ENCODE measurements at regions not wholly inside any gene's neighbourhood (a gene's known extent, or its start where the extent isn't known, plus 50 kb on each side); places are given as distances from the start of the nearest gene placed in this dataset.

DNA sequence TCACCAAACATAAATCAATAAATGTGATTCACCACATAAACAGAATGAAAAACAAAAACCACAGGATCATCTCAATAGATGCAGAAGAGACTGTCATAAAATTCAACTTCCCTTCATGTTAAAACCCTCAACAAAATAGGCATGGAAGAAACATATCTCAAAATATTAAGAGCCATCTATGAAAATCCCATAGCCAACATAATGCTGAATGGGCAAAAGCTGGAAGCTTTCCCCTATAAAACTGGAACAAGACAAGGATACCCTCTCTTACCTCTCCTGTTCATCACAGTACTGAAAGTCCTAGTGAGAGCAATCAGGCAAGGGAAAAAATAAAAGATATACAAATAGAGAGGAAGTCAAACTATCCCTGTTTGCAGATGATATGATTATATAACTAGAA lies 806.1 kb upstream of the MIR17HG start:
- intact Hi-C loops (cut with DNase I): no loop called here
- Histone ChIP-seq H3K9me3 (no peaks in the 10 kb centered on the region), H3K36me3 (no peaks in the 10 kb centered on the region), H3K27me3 (no peaks in the 10 kb centered on the region), H3K4me1 (no peaks in the 10 kb centered on the region), H3K4me3 (no peak overlapping the region), H3K27ac (no peak overlapping the region)
- no peak for DNase-seq (ENCODE audit: extremely low spot score in 2 of 2)
- TF ChIP-seq POLR2A (IDR thresholded peaks at IDR 0.05): no peak
- TF ChIP-seq, protein P1, sequence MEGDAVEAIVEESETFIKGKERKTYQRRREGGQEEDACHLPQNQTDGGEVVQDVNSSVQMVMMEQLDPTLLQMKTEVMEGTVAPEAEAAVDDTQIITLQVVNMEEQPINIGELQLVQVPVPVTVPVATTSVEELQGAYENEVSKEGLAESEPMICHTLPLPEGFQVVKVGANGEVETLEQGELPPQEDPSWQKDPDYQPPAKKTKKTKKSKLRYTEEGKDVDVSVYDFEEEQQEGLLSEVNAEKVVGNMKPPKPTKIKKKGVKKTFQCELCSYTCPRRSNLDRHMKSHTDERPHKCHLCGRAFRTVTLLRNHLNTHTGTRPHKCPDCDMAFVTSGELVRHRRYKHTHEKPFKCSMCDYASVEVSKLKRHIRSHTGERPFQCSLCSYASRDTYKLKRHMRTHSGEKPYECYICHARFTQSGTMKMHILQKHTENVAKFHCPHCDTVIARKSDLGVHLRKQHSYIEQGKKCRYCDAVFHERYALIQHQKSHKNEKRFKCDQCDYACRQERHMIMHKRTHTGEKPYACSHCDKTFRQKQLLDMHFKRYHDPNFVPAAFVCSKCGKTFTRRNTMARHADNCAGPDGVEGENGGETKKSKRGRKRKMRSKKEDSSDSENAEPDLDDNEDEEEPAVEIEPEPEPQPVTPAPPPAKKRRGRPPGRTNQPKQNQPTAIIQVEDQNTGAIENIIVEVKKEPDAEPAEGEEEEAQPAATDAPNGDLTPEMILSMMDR (IDR thresholded peaks at IDR 0.05): no peak
- TF ChIP-seq POLR2AphosphoS5 (IDR thresholded peaks at IDR 0.05; ENCODE audit: insufficient read depth in 1 of 2, low read depth in 1 of 2): no peak

DNA sequence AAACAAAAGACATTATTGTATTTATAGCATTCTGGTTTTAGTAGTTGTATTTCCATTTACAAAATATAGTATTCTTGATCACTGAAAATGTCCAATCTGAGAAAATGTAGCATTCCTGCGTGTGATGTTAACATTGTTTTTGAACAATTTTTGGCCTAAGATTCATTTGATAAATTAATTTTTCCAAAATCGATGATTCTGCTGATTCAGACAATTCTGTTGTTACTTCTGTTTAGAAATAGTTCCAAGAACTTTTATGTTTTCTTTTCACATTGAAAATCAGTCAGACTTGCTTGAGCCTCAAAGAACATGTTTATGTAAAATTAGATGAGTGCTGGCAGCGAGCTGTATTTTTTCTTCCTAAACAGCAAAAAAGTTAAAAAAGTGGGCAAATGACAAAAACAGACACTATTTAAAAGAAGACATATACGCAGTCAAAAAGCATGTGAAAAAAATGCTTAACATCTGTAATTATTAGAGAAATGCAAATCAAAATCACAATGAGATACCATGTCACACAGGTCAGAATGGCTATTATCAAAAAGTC lies 804.5 kb upstream of the MIR17HG start:
- intact Hi-C loops (cut with DNase I): no loop called here
- Histone ChIP-seq H3K9me3 (no peaks in the 10 kb centered on the region), H3K27me3 (no peaks in the 10 kb centered on the region), H3K36me3 (no peaks in the 10 kb centered on the region), H3K4me1 (no peaks in the 10 kb centered on the region), H3K4me3 (no peak overlapping the region), H3K27ac (no peak overlapping the region)
- TF ChIP-seq, protein P1 (IDR thresholded peaks at IDR 0.05): no peak
- TF ChIP-seq POLR2AphosphoS5 (IDR thresholded peaks at IDR 0.05; ENCODE audit: insufficient read depth in 1 of 2, low read depth in 1 of 2): no peak
- no peak for DNase-seq (ENCODE audit: extremely low spot score in 2 of 2)

DNA sequence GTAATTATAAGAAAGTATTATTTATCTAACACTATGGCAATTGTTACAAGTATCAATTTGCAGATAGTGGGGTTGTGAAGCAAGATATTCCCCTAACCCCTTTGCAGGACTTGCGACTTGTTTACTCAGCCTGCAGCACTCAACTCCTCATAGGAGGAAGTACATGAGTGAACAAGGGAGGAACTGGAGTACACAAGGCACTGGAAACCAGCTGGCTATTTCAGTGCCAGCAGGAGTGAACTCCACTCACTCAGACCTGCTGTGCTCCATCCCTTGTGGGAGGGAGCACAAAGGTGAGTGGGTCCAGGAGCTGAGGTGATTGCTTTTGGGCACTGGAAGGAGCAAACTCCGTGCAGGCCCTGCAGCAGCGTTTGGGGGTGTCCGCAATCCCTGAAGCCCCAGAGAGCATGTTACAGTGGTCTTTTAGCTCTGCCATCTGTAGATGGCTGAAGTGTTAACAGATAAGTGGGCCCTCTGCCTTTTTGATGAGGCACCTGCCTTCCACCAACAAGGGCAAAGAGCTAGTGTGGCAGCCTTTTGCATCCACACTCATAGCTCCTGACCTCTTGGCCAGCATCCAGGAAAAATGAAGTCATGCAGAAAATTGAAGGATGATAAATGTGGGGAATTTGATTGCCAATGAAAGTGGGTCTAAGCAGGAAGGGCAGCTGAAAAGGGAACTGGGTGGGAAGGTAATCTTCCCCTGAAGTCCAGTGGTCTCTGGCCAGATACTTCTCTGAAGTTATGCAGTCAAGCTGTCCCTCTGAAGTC lies 802.2 kb upstream of the MIR17HG start:
- no peaks in the 10 kb centered on the region for H3K9me3 ChIP-seq
- no peaks in the 10 kb centered on the region for H3K36me3 ChIP-seq
- no peak overlapping the region for H3K27ac ChIP-seq
- intact Hi-C loops (cut with DNase I): no loop called here
- no peaks in the 10 kb centered on the region for H3K4me1 ChIP-seq
- no peaks in the 10 kb centered on the region for H3K27me3 ChIP-seq
- no peak for DNase-seq (ENCODE audit: extremely low spot score in 2 of 2)
- TF ChIP-seq POLR2AphosphoS5 (IDR thresholded peaks at IDR 0.05; ENCODE audit: insufficient read depth in 1 of 2, low read depth in 1 of 2) (no peak), POLR2A (IDR thresholded peaks at IDR 0.05) (no peak)
- TF ChIP-seq, protein P1 (IDR thresholded peaks at IDR 0.05): no peak
- H3K4me3 ChIP-seq: no peak overlapping the region

DNA sequence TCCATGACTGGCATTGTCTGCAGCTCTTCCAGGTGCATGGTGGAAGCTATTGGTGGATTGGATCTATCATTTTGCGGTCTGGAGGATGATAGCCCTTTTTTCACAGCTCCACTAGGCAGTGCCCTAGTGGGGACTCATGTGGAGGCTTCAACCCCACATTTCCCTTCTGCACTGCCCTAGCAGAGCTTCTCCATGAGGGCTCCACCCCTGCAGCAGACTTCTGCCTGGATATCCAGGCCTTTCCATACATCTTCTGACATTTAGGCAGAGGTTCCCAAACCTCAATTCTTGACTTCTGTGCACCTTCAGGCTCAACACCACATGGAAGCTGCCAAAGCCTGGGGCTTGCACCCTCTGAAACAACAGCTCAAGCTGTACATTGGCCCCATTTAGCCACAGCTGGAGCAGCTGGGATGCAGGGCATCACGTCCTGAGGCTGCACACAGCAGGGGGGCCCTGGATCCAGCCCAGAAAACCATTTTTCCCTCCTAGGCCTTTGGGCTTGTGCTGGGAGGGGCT lies 800.2 kb upstream of the MIR17HG start:
- TF ChIP-seq, protein P1 (IDR thresholded peaks at IDR 0.05): no peak
- no peak for TF ChIP-seq POLR2A (IDR thresholded peaks at IDR 0.05)
- no peak for TF ChIP-seq POLR2AphosphoS5 (IDR thresholded peaks at IDR 0.05; ENCODE audit: insufficient read depth in 1 of 2, low read depth in 1 of 2)
- Histone ChIP-seq H3K27me3 (no peaks in the 10 kb centered on the region), H3K4me1 (no peaks in the 10 kb centered on the region), H3K36me3 (no peaks in the 10 kb centered on the region), H3K27ac (no peak overlapping the region), H3K4me3 (no peak overlapping the region), H3K9me3 (no peaks in the 10 kb centered on the region)
- DNase-seq (ENCODE audit: extremely low spot score in 2 of 2): no peak
- intact Hi-C loops (cut with DNase I): no loop called here

DNA sequence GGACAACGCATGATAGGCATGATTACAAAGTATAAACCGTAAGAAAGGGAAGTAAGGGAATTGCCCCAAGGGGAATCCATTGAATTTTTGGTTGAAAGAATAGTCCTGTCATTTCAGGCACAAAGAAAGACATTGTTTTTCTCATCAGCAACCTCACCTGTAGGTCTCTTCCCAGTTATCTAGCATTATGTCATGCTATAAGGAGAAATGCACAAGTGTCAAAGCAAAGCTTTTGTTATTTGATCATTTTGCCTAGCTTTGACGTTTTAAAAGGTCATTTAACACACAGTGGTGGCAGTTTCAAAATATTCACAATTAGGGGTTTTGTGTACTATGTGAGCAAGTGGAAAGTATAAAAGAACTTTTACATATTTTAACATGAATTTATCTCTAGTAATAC lies 796.2 kb upstream of the MIR17HG start:
- Histone ChIP-seq H3K27me3 (no peaks in the 10 kb centered on the region), H3K4me1 (no peaks in the 10 kb centered on the region), H3K4me3 (no peak overlapping the region), H3K27ac (no peak overlapping the region), H3K36me3 (no peaks in the 10 kb centered on the region), H3K9me3 (no peaks in the 10 kb centered on the region)
- DNase-seq (ENCODE audit: extremely low spot score in 2 of 2): no peak
- intact Hi-C loops (cut with DNase I): no loop called here
- TF ChIP-seq, protein P1 (IDR thresholded peaks at IDR 0.05): no peak
- no peak for TF ChIP-seq POLR2A (IDR thresholded peaks at IDR 0.05)
- TF ChIP-seq POLR2AphosphoS5 (IDR thresholded peaks at IDR 0.05; ENCODE audit: insufficient read depth in 1 of 2, low read depth in 1 of 2): no peak

Measured in vagina (tissue), 2 donors.